HepG2 (cell line): ENCODE measurements at regions not wholly inside any gene's neighbourhood (a gene's known extent, or its start where the extent isn't known, plus 50 kb on each side); places are given as distances from the start of the nearest gene placed in this dataset.
A peak's percentile ranks its signal among the peaks of the same experiment; 100 is the strongest.

ENCODE experiments used
- ATAC-seq: fragments of 200-7000 bp; cut with Tn5 transposase; 3 replicates; pipeline ENCODE4 v1.9.1; 2020; ENCODE audit warnings: mild to moderate bottlenecking, moderate library complexity
- BruUV-seq: library from RNA; stranded (reverse); fragments of 400-500 nt; replicated peaks from 2 replicates; lab custom pipeline; 2021; lab: Mats Ljungman, UMichigan
- CTCF ChIA-PET: fragments of 300-600 bp; formaldehyde crosslinking; extraction: SDS; loops from one replicate; lab custom pipeline; 2021; ENCODE audit warnings: low total read pairs, inconsistent platforms, low intra/inter-chr PET ratio; lab: Yijun Ruan, JAX
- POLR2A ChIA-PET: fragments of 350-600 bp; sonication (Branson Sonifier 250); formaldehyde crosslinking; loops from one replicate; lab custom pipeline; 2020; ENCODE audit warnings: antibody characterized with exemption, inconsistent platforms; lab: Yijun Ruan, JAX
- DNase-seq: peaks from one replicate; pipeline ENCODE4 v3.0.0-alpha.2; 2015; ENCODE audit warnings: low spot score
- FAIRE-seq: peaks from 3 replicates; lab custom pipeline; 2011; peaks lifted over from hg19 to GRCh38; lab: Jason Lieb, UNC
- H2AFZ ChIP-seq: one replicate; pipeline ENCODE4 v1.6.1; 2011; ENCODE audit warnings: low read length, inconsistent platforms
- H3K27ac ChIP-seq: fragments of 300-600 bp; 3 replicates; pipeline ENCODE4 v1.8.0; 2011; ENCODE audit warnings: mixed run types, mild to moderate bottlenecking, mixed read lengths, low read length, inconsistent platforms; ENCODE audit not compliant: insufficient read depth; ENCODE audit errors: extremely low read length
- H3K27me3 ChIP-seq, 2 experiments: fragments of 200-600 bp in 1 of 2; 2 replicates in 1 of 2; 3 replicates in 1 of 2; pipeline versions ENCODE4 v1.6.0 to v1.8.0; 2011; ENCODE audit warnings: low read length in 2 of 2, mild to moderate bottlenecking in 2 of 2, moderate library complexity in 2 of 2, inconsistent platforms in 1 of 2; ENCODE audit not compliant: insufficient read depth in 2 of 2, control insufficient read depth in 1 of 2
- H3K36me3 ChIP-seq, 2 experiments: fragments of 200-600 bp in 1 of 2; replicated peaks in 1 of 2; 2 replicates in 1 of 2; 3 replicates in 1 of 2; pipeline versions ENCODE4 v1.5.1 to v1.8.0; 2011; ENCODE audit warnings: low read length in 2 of 2, inconsistent platforms in 1 of 2; ENCODE audit not compliant: insufficient read depth in 2 of 2, control insufficient read depth in 1 of 2
- H3K4me1 ChIP-seq: 2 replicates; pipeline ENCODE4 v1.5.1; 2012; ENCODE audit warnings: low read length, inconsistent platforms; ENCODE audit not compliant: insufficient read depth
- H3K4me2 ChIP-seq: 2 replicates; pipeline ENCODE4 v1.6.0; 2011; ENCODE audit warnings: low read depth, low read length, inconsistent platforms
- H3K4me3 ChIP-seq, 3 experiments: fragments of 200-600 bp in 1 of 3; sonication (generic), shearing (Covaris generic) in 1 of 3; replicated peaks in 1 of 3; 2 replicates each; pipeline ENCODE4 v1.5.1; 2011 to 2016; ENCODE audit warnings: low read length in 3 of 3, inconsistent platforms in 2 of 3, low read depth in 2 of 3, mild to moderate bottlenecking in 2 of 3, control low read depth in 1 of 3, mixed read lengths in 1 of 3; ENCODE audit not compliant: insufficient read depth in 1 of 3
- H3K79me2 ChIP-seq: one replicate; pipeline ENCODE4 v1.6.1; 2011; ENCODE audit warnings: low read length, inconsistent platforms; ENCODE audit not compliant: insufficient read depth
- H3K9ac ChIP-seq: 2 replicates; pipeline ENCODE4 v1.6.0; 2011; ENCODE audit warnings: mild to moderate bottlenecking, low read depth, low read length, inconsistent platforms; ENCODE audit not compliant: insufficient read depth
- H3K9me3 ChIP-seq: 2 replicates; pipeline ENCODE4 v1.5.1; 2012; ENCODE audit warnings: mild to moderate bottlenecking, low read length
- H4K20me1 ChIP-seq: 2 replicates; pipeline ENCODE4 v1.6.0; 2011; ENCODE audit warnings: inconsistent platforms, mild to moderate bottlenecking, low read length, moderate library complexity; ENCODE audit not compliant: insufficient read depth
- CREB1 ChIP-seq, 2 experiments: fragments of 450-650 bp in 1 of 2; IDR thresholded peaks; 2 replicates each; pipeline ENCODE4 v1.6.1; 2016 to 2017; ENCODE audit warnings: control low read depth in 1 of 2, mild to moderate bottlenecking in 1 of 2, missing compliant biosample characterization in 1 of 2, missing genetic modification characterization in 1 of 2
- IRF2 ChIP-seq: IDR thresholded peaks from 2 replicates; pipeline ENCODE4 v1.6.1; 2018; ENCODE audit warnings: missing genetic modification reagents, missing compliant biosample characterization
- MED8 ChIP-seq: sonication (generic); formaldehyde crosslinking; IDR thresholded peaks from 2 replicates; pipeline ENCODE4 v1.8.1; 2023; ENCODE audit warnings: mild to moderate bottlenecking, missing genetic modification reagents; ENCODE audit not compliant: insufficient replicate concordance
- PHF20 ChIP-seq: sonication (generic); formaldehyde crosslinking; IDR thresholded peaks from 2 replicates; pipeline ENCODE4 v1.5.0; 2020; ENCODE audit warnings: mild to moderate bottlenecking, missing genetic modification reagents
- TBX2 ChIP-seq: sonication (generic); formaldehyde crosslinking; IDR thresholded peaks from 2 replicates; pipeline ENCODE4 v1.5.0; 2020; ENCODE audit warnings: missing genetic modification reagents, mild to moderate bottlenecking, borderline replicate concordance
- TOPORS ChIP-seq: sonication (generic); formaldehyde crosslinking; IDR thresholded peaks from 2 replicates; pipeline ENCODE4 v1.8.0; 2023; ENCODE audit warnings: mild to moderate bottlenecking, missing genetic modification reagents
- ZNF124 ChIP-seq: sonication (generic); formaldehyde crosslinking; IDR thresholded peaks from 2 replicates; pipeline ENCODE4 v1.4.0; 2020; ENCODE audit warnings: missing genetic modification reagents
- ZNF205 ChIP-seq: IDR thresholded peaks from 2 replicates; pipeline ENCODE4 v1.6.1; 2018; ENCODE audit warnings: missing biosample characterization, missing genetic modification reagents
- ZNF382 ChIP-seq: sonication (generic); formaldehyde crosslinking; IDR thresholded peaks from 2 replicates; pipeline ENCODE4 v1.5.0; 2020; ENCODE audit warnings: missing genetic modification reagents, mild to moderate bottlenecking, borderline replicate concordance
- ZNF564 ChIP-seq: sonication (generic); formaldehyde crosslinking; IDR thresholded peaks from 2 replicates; pipeline ENCODE4 v1.8.1; 2023; ENCODE audit warnings: mild to moderate bottlenecking, missing genetic modification reagents
- ZNF724P ChIP-seq: sonication (generic); formaldehyde crosslinking; IDR thresholded peaks from 2 replicates; pipeline ENCODE4 v1.8.0; 2022; ENCODE audit warnings: missing genetic modification reagents, borderline replicate concordance
- ZNF761 ChIP-seq: sonication (generic); formaldehyde crosslinking; conservative IDR thresholded peaks from 2 replicates; pipeline ENCODE4 v1.4.0; 2020; ENCODE audit warnings: mild to moderate bottlenecking, missing genetic modification reagents
- WGBS: methylation state at CpG from one replicate; pipeline ENCODE4 v1.1.6; 2017; ENCODE audit warnings: low lambda C conversion rate; 5-methylcytosine and 5-hydroxymethylcytosine counted together
- in situ Hi-C: cut with HindIII; loops from 2 replicates; pipeline ENCODE4 v1.10.0; 2017; ENCODE audit warnings: low pct_unique_long_range_greater_than_20kb; ENCODE audit not compliant: extremely low pct_ligation_motif_present
- intact Hi-C: fragments of 100-400 bp; cut with micrococcal nuclease; formaldehyde crosslinking; loops from one replicate; pipeline ENCODE4 v1.10.0; 2022; ENCODE audit not compliant: unreplicated experiment
- TF ChIP-seq, protein P1 (sequence below): sonication (generic); formaldehyde crosslinking; IDR thresholded peaks from 2 replicates; pipeline ENCODE4 v1.5.1; 2020; ENCODE audit warnings: missing genetic modification reagents, mild to moderate bottlenecking, borderline replicate concordance

DNA sequence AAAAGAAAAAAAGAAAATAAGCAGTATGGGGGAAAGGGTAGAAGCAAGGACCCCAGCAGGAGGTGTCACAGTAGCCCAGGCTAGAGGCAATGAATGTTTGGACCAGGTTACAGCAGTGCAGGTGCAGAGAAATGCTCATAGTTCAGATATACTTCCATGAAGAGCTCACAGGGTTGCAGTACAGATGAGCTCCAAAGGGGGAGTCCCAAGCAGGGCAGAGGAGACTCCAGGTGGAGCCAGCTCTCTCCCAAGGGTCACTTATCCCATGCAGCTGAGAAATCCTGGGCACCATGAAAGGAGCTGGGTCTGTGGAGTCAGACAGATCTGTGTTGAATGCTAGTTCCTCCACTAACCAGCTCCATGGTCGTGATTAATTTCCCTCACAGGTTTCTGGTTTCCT, 174.9 kb downstream of the C7orf25 start:
- Histone ChIP-seq H3K36me3 (no peaks in the 10 kb centered on the region), H3K4me2 (no peak overlapping the region), H3K27me3 (no peaks in the 10 kb centered on the region), H2AFZ (no peak overlapping the region), H3K27ac (no peak overlapping the region), H3K79me2 (no peaks in the 10 kb centered on the region), H3K9ac (no peak overlapping the region), H3K4me3 (no peak overlapping the region), H3K9me3 (no peaks in the 10 kb centered on the region), H3K4me1 (no peaks in the 10 kb centered on the region), H4K20me1 (no peaks in the 10 kb centered on the region)
- intact Hi-C loops = no loop called here
- DNase-seq (no peak), ATAC-seq (peak; percentile 87), FAIRE-seq (no peak)
- POLR2A ChIA-PET = no interaction called here
- no peak for TF ChIP-seq ZNF724P
- no peak for TF ChIP-seq ZNF761 (CRISPR knock-in tag)
- TF ChIP-seq ZNF205 (CRISPR knock-in tag) = no peak
- no peak for TF ChIP-seq ZNF382 (CRISPR knock-in tag)
- TF ChIP-seq TBX2 (CRISPR knock-in tag) = no peak
- no peak for TF ChIP-seq TOPORS (CRISPR knock-in tag)
- TF ChIP-seq IRF2 (CRISPR knock-in tag) = no peak
- WGBS = 0% methylated on average over 1 of the region's 1 CpG
- CTCF ChIA-PET = no interaction called here
- in situ Hi-C loops = no loop called here
- BruUV-seq = no TSS peak

DNA sequence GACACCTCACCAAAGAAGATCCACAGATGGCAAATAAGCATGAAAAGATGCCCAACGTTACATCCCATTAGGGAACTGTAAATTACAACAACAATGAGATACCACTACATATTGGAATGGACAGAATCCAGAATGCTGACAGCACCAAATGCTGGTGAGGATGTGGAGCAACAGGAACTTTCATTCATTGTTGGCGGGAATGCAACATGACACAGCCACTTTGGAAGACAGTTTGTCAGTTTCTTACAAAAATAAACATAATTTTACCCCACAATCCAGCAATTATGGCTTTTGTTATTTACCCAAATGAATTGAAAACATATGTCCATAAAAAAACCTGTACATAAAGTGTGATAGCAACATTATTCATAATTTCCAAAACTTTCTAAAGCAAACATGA, 176.8 kb downstream of the C7orf25 start:
- no peaks in the 10 kb centered on the region for H3K79me2 ChIP-seq
- H3K9ac ChIP-seq = no peak overlapping the region
- H3K4me2 ChIP-seq = no peak overlapping the region
- no peak for DNase-seq
- CTCF ChIA-PET = no interaction called here
- intact Hi-C loops (no loop called here), in situ Hi-C loops (no loop called here)
- WGBS = 0% methylated on average over 2 of the region's 2 CpGs
- H4K20me1 ChIP-seq = no peaks in the 10 kb centered on the region
- no peak for FAIRE-seq
- no peak overlapping the region for H3K4me3 ChIP-seq
- H2AFZ ChIP-seq = no peak overlapping the region
- ATAC-seq = no peak
- POLR2A ChIA-PET = no interaction called here
- no peak overlapping the region for H3K27ac ChIP-seq
- no peaks in the 10 kb centered on the region for H3K27me3 ChIP-seq
- no peaks in the 10 kb centered on the region for H3K36me3 ChIP-seq
- no peaks in the 10 kb centered on the region for H3K4me1 ChIP-seq
- TF ChIP-seq ZNF124 (no peak), PHF20 (no peak), ZNF564 (no peak), MED8 (CRISPR knock-in tag) (no peak), CREB1 (IDR thresholded peaks at IDR 0.05) (no peak), CREB1 (CRISPR knock-in tag; IDR thresholded peaks at IDR 0.05) (no peak)
- TF ChIP-seq, protein P1, sequence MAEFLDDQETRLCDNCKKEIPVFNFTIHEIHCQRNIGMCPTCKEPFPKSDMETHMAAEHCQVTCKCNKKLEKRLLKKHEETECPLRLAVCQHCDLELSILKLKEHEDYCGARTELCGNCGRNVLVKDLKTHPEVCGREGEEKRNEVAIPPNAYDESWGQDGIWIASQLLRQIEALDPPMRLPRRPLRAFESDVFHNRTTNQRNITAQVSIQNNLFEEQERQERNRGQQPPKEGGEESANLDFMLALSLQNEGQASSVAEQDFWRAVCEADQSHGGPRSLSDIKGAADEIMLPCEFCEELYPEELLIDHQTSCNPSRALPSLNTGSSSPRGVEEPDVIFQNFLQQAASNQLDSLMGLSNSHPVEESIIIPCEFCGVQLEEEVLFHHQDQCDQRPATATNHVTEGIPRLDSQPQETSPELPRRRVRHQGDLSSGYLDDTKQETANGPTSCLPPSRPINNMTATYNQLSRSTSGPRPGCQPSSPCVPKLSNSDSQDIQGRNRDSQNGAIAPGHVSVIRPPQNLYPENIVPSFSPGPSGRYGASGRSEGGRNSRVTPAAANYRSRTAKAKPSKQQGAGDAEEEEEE (CRISPR knock-in tag) = no peak
- BruUV-seq = no TSS peak
- no peaks in the 10 kb centered on the region for H3K9me3 ChIP-seq
